Neural cell (in vitro differentiated cells): ENCODE measurements at regions not wholly inside any gene's neighbourhood (a gene's known extent, or its start where the extent isn't known, plus 50 kb on each side); places are given as distances from the start of the nearest gene placed in this dataset.

Experiments
- H2AFZ ChIP-seq: fragments of 200-600, 300-800 bp; sonication (generic), shearing (Covaris generic); 2 replicates; pipeline ENCODE4 v1.6.0; 2014; ENCODE audit warnings: low read depth, mild to moderate bottlenecking, antibody characterized with exemption, low read length, moderate library complexity
- H3F3A ChIP-seq: fragments of 200-600 bp; shearing (Covaris generic); 2 replicates; pipeline ENCODE4 v1.6.1; 2016; ENCODE audit warnings: mild to moderate bottlenecking, moderate library complexity, mixed read lengths, antibody characterized with exemption, low read length; ENCODE audit not compliant: insufficient read depth, poor library complexity, severe bottlenecking
- H3K27ac ChIP-seq: fragments of 200-600, 300-800 bp; sonication (generic), shearing (Covaris generic); 2 replicates; pipeline ENCODE4 v1.5.1; 2014; ENCODE audit warnings: mild to moderate bottlenecking, low read length, moderate library complexity
- H3K27me3 ChIP-seq: fragments of 300-800, 200-600 bp; sonication (generic), shearing (Covaris generic); 2 replicates; pipeline ENCODE4 v1.6.0; 2014; ENCODE audit warnings: mild to moderate bottlenecking, low read depth, low read length, moderate library complexity; ENCODE audit not compliant: insufficient read depth
- H3K36me3 ChIP-seq: fragments of 300-800, 200-600 bp; sonication (generic), shearing (Covaris generic); 2 replicates; pipeline ENCODE4 v1.5.1; 2014; ENCODE audit warnings: mild to moderate bottlenecking, antibody characterized with exemption, low read length, moderate library complexity; ENCODE audit not compliant: insufficient read depth
- H3K4me2 ChIP-seq: fragments of 300-800, 200-600 bp; sonication (generic), shearing (Covaris generic); 2 replicates; pipeline ENCODE4 v1.6.0; 2014; ENCODE audit warnings: mild to moderate bottlenecking, low read length
- H3K4me3 ChIP-seq: fragments of 300-800, 200-600 bp; sonication (generic), shearing (Covaris generic); 2 replicates; pipeline ENCODE4 v1.5.1; 2014; ENCODE audit warnings: mild to moderate bottlenecking, low read length, moderate library complexity
- H3K79me2 ChIP-seq: fragments of 200-600 bp; shearing (Covaris generic); replicated peaks from 2 replicates; pipeline ENCODE4 v1.6.0; 2014; ENCODE audit warnings: mild to moderate bottlenecking, low read length, moderate library complexity; ENCODE audit not compliant: insufficient read depth
- H3K9ac ChIP-seq: fragments of 300-800, 200-600 bp; sonication (generic), shearing (Covaris generic); 2 replicates; pipeline ENCODE4 v1.6.1; 2016; ENCODE audit warnings: mild to moderate bottlenecking, low read length, mixed read lengths
- H3K9me2 ChIP-seq: fragments of 200-600 bp; shearing (Covaris generic); 2 replicates; pipeline ENCODE4 v1.6.1; 2016; ENCODE audit warnings: mild to moderate bottlenecking, low read length, mixed read lengths; ENCODE audit not compliant: insufficient read depth
- H3K9me3 ChIP-seq: fragments of 200-600, 300-800 bp; sonication (generic), shearing (Covaris generic); 2 replicates; pipeline ENCODE4 v1.6.1; 2016; ENCODE audit warnings: mild to moderate bottlenecking, mixed run types, low read length, moderate library complexity, mixed read lengths
- H4K20me1 ChIP-seq: fragments of 200-600 bp; shearing (Covaris generic); 2 replicates; pipeline ENCODE4 v1.6.1; 2016; ENCODE audit warnings: mild to moderate bottlenecking, mixed run types; ENCODE audit not compliant: insufficient read depth
- CTCF ChIP-seq: fragments of 450-650 bp; IDR thresholded peaks from 2 replicates; pipeline ENCODE4 v1.5.1; 2014; ENCODE audit warnings: antibody characterized with exemption, mild to moderate bottlenecking, moderate library complexity; ENCODE audit not compliant: poor library complexity, severe bottlenecking
- EP300 ChIP-seq: fragments of 450-650 bp; conservative IDR thresholded peaks from 2 replicates; pipeline ENCODE4 v1.6.1; 2014; ENCODE audit warnings: antibody characterized with exemption, mild to moderate bottlenecking, moderate library complexity; ENCODE audit not compliant: poor library complexity, severe bottlenecking
- EZH2 ChIP-seq: fragments of 200-600, 300-800 bp; shearing (Covaris generic), sonication (generic); IDR thresholded peaks from 2 replicates; pipeline ENCODE4 v1.6.1; 2014; ENCODE audit warnings: antibody characterized with exemption, low read length, borderline replicate concordance, mild to moderate bottlenecking; ENCODE audit not compliant: insufficient read depth, poor library complexity, severe bottlenecking
- MXI1 ChIP-seq: fragments of 450-650 bp; conservative IDR thresholded peaks from 2 replicates; pipeline ENCODE4 v1.6.1; 2014; ENCODE audit warnings: antibody characterized with exemption, mild to moderate bottlenecking; ENCODE audit not compliant: poor library complexity, severe bottlenecking
- POLR2AphosphoS5 ChIP-seq: IDR thresholded peaks from 2 replicates; pipeline ENCODE4 v1.6.1; 2012
- RAD21 ChIP-seq: fragments of 450-650 bp; conservative IDR thresholded peaks from 2 replicates; pipeline ENCODE4 v1.6.1; 2014; ENCODE audit warnings: antibody characterized with exemption, mild to moderate bottlenecking, moderate library complexity
- REST ChIP-seq: IDR thresholded peaks from 2 replicates; pipeline ENCODE4 v1.6.1; 2012; ENCODE audit warnings: borderline replicate concordance
- SMC3 ChIP-seq: fragments of 450-650 bp; conservative IDR thresholded peaks from 2 replicates; pipeline ENCODE4 v1.6.1; 2014; ENCODE audit warnings: antibody characterized with exemption, mild to moderate bottlenecking, moderate library complexity; ENCODE audit not compliant: poor library complexity
- TAF1 ChIP-seq: IDR thresholded peaks from 2 replicates; pipeline ENCODE4 v1.6.1; 2012; ENCODE audit warnings: low read depth

GRCh38 chr5:66467564-66467963 lies 128.6 kb upstream of the MAST4 start:
- no peak overlapping the region for H3K4me3 ChIP-seq
- H3K9me2 ChIP-seq, result no peaks in the 10 kb centered on the region
- no peaks in the 10 kb centered on the region for H3F3A ChIP-seq
- H3K4me2 ChIP-seq, result no peak overlapping the region
- no peaks in the 10 kb centered on the region for H3K9me3 ChIP-seq
- H3K9ac ChIP-seq, result no peak overlapping the region
- H3K79me2 ChIP-seq, result no peaks in the 10 kb centered on the region
- no peaks in the 10 kb centered on the region for H4K20me1 ChIP-seq
- H2AFZ ChIP-seq, result no peak overlapping the region
- TF ChIP-seq TAF1 (no peak), RAD21 (no peak), POLR2AphosphoS5 (no peak), CTCF (no peak), SMC3 (no peak), REST (no peak), EZH2 (no peak), MXI1 (no peak), EP300 (no peak)
- no peaks in the 10 kb centered on the region for H3K27me3 ChIP-seq
- H3K36me3 ChIP-seq, result no peaks in the 10 kb centered on the region
- H3K27ac ChIP-seq, result no peak overlapping the region

- no peak overlapping the region for H3K27ac ChIP-seq
- no peak overlapping the region for H3K9ac ChIP-seq
- no peaks in the 10 kb centered on the region for H3F3A ChIP-seq
Measured at GRCh38 chr5:66469684-66470083, 126.5 kb upstream of the MAST4 start.

More at GRCh38 chr5:66469684-66470083, 126.5 kb upstream of the MAST4 start:
- no peak overlapping the region for H3K4me3 ChIP-seq
- H2AFZ ChIP-seq, result no peak overlapping the region
- no peaks in the 10 kb centered on the region for H4K20me1 ChIP-seq
- H3K9me2 ChIP-seq, result no peaks in the 10 kb centered on the region
- H3K36me3 ChIP-seq, result no peaks in the 10 kb centered on the region
- H3K9me3 ChIP-seq, result no peaks in the 10 kb centered on the region
- no peaks in the 10 kb centered on the region for H3K79me2 ChIP-seq
- no peak for TF ChIP-seq CTCF
- no peak for TF ChIP-seq REST
- no peak for TF ChIP-seq RAD21
- no peak for TF ChIP-seq POLR2AphosphoS5
- TF ChIP-seq EZH2, result no peak
- no peak for TF ChIP-seq EP300
- no peak for TF ChIP-seq MXI1
- no peak for TF ChIP-seq SMC3
- no peak for TF ChIP-seq TAF1
- no peak overlapping the region for H3K4me2 ChIP-seq
- no peaks in the 10 kb centered on the region for H3K27me3 ChIP-seq
